ENCODE measurements at regions not wholly inside any gene's neighbourhood (a gene's known extent, or its start where the extent isn't known, plus 50 kb on each side); places are given as distances from the start of the nearest gene placed in this dataset.
"Not testable (repeated sequence)": the region's sequence is repeated elsewhere in the genome, so short reads cannot be mapped to it uniquely, and the experiment has no call there.

DNA sequence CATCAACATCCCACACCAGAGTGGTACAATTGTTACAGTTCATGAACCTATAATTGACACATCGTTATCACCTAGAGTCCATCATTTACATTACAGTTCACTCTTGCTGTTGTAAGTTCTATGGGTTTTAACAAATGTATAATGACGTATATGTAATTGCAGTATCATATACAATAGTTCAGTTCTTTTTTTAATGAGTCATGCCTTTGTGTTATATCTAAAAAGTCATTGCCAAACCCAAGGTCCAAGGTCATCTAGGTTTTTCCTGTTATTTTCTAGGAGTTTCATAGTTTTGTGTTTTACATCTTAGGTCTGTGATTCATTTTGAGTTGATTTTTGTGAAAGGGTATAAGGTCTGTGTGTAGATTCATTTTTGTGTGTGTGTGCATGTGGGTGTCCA is 160.9 kb upstream of the GALNT15 start:
- H3K36me3 Mint-ChIP-seq (ENCODE audit: low read depth) = no peaks in the 10 kb centered on the region
- peaks cover 10% of the 10 kb centered on the region for H3K27me3 Mint-ChIP-seq (ENCODE audit: low read depth, poor library complexity)
- no peak overlapping the region for H3K27ac Mint-ChIP-seq
- no peak overlapping the region for H3K4me3 Mint-ChIP-seq
- TF ChIP-seq, protein P1, sequence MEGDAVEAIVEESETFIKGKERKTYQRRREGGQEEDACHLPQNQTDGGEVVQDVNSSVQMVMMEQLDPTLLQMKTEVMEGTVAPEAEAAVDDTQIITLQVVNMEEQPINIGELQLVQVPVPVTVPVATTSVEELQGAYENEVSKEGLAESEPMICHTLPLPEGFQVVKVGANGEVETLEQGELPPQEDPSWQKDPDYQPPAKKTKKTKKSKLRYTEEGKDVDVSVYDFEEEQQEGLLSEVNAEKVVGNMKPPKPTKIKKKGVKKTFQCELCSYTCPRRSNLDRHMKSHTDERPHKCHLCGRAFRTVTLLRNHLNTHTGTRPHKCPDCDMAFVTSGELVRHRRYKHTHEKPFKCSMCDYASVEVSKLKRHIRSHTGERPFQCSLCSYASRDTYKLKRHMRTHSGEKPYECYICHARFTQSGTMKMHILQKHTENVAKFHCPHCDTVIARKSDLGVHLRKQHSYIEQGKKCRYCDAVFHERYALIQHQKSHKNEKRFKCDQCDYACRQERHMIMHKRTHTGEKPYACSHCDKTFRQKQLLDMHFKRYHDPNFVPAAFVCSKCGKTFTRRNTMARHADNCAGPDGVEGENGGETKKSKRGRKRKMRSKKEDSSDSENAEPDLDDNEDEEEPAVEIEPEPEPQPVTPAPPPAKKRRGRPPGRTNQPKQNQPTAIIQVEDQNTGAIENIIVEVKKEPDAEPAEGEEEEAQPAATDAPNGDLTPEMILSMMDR (IDR thresholded peaks at IDR 0.05) = no peak
- no peaks in the 10 kb centered on the region for H3K4me1 Mint-ChIP-seq
- DNase-seq = no peak
- peaks cover 7% of the 10 kb centered on the region for H3K9me3 Mint-ChIP-seq

DNA sequence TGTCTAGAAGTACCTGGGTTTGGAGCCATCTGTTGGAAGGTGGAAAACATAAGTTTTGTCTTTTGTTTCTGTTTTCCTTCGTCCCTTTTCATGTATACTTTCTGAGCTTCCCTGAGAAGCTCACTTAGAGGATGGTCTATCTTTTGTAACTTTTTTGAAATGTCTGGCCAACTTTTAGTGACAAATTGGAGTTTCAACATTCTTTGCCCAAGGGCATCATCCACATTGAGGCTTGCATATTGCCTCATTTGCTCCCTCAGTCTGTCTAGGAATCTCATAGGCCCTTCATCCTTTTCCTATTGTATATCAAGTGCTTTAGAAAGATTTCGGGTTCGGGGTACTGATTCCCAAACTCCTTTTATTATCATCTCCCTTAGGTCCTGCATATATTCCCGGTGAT is 152.7 kb upstream of the GALNT15 start:
- not testable (repeated sequence) for DNase-seq; H3K27me3 Mint-ChIP-seq (ENCODE audit: low read depth, poor library complexity); H3K9me3 Mint-ChIP-seq

DNA sequence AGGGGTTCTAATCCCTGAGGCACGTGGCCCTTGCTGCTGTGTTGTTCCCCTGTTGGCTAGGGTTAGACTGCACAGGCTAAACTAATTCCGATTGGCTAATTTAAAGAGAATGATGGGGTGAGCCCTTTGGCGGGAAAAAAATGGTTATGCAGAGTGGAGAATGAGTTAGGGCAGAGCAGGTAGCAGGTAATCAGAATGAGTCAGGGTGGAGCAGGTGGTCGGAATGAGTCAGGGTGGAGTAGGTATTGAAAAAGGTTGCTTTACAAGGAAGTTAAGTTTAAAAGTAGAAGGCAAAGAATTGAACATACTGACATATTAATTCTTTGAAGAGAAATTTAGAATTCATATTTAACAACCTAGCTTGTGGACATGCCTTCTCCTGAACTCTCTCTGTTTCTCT is 150.6 kb upstream of the GALNT15 start:
- not testable (repeated sequence) for DNase-seq; H3K36me3 Mint-ChIP-seq (ENCODE audit: low read depth); H3K4me3 Mint-ChIP-seq; H3K27me3 Mint-ChIP-seq (ENCODE audit: low read depth, poor library complexity); H3K27ac Mint-ChIP-seq; H3K9me3 Mint-ChIP-seq
- H3K4me1 Mint-ChIP-seq = peaks cover 15% of the 10 kb centered on the region

More for the DNA sequence above, 152.7 kb upstream of the GALNT15 start:
- not testable (repeated sequence) for H3K27ac Mint-ChIP-seq; H3K4me1 Mint-ChIP-seq; H3K4me3 Mint-ChIP-seq; H3K36me3 Mint-ChIP-seq (ENCODE audit: low read depth)

DNA sequence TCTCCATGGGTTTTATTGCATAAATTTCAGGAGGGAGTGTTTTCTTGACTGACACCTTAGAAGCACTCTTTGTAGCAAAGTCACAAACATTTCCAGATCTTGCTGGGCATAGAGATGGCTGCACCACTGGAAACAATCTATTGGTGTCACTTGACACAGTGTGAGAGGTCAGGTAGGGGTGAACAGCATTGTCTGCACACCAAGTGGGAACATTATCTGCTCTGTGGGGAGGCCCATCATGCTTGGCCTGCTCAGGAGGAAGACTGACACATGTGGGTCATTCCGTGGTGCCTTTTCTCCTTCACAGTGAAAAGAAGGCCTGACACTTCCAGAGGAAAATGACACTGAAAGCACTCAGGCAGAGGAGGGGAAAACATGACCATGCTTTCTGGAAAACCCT is 149.9 kb upstream of the GALNT15 start:
- peaks cover 15% of the 10 kb centered on the region for H3K4me1 Mint-ChIP-seq
- TF ChIP-seq, protein P1 (IDR thresholded peaks at IDR 0.05) = no peak
- no peak overlapping the region for H3K4me3 Mint-ChIP-seq
- no peak for DNase-seq
- H3K9me3 Mint-ChIP-seq = peaks cover 4% of the 10 kb centered on the region
- H3K27me3 Mint-ChIP-seq (ENCODE audit: low read depth, poor library complexity) = peaks cover 4% of the 10 kb centered on the region
- H3K27ac Mint-ChIP-seq = no peak overlapping the region
- no peaks in the 10 kb centered on the region for H3K36me3 Mint-ChIP-seq (ENCODE audit: low read depth)

DNA sequence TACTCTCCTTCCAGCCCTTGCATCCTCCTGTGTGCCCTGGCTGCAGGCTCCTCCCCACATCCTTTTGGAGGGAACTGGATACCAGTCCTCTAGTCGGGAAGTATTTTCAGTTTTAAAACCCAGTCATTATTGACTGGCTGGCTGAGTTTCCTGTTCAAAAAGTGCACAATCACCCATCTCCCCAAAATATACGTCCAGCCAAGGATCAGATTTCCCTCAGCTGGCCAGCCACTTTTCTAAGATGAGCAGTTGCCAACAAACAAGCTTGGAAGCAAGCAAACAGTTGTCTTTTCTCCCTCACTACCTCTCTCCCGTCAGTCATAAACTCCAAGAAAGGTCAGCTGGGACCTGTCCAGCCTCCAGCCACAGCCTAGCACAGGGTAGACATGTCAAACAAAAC is 147.7 kb upstream of the GALNT15 start:
- H3K27ac Mint-ChIP-seq = peak overlapping the region; percentile 46
- TF ChIP-seq, protein P1 (IDR thresholded peaks at IDR 0.05) = no peak
- H3K4me1 Mint-ChIP-seq = peaks cover 15% of the 10 kb centered on the region
- DNase-seq = no peak
- peaks cover 11% of the 10 kb centered on the region for H3K27me3 Mint-ChIP-seq (ENCODE audit: low read depth, poor library complexity)
- peaks cover 4% of the 10 kb centered on the region for H3K9me3 Mint-ChIP-seq
- no peaks in the 10 kb centered on the region for H3K36me3 Mint-ChIP-seq (ENCODE audit: low read depth)
- no peak overlapping the region for H3K4me3 Mint-ChIP-seq

DNA sequence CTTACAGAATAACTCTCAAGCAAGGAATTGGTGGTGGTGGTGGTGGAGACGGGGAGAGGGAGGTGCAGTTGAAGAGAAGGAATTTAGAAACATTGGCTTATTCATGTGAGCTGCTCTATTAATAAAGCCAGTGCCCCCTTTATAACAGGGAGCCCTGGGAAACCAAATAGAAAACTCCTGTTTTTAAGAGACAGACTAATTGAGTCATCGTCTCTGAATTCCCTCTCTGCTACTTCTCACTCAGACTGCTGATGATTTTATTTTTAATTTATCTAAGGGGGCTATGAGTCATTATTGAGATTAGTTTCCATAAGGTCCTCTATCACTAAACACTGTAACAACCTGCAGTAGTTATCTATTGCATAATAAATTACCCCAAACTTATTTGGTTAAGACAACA is 145.9 kb upstream of the GALNT15 start:
- Mint-ChIP-seq H3K4me3 (no peak overlapping the region), H3K4me1 (peaks cover 15% of the 10 kb centered on the region), H3K27ac (no peak overlapping the region), H3K36me3 (ENCODE audit: low read depth) (no peaks in the 10 kb centered on the region), H3K9me3 (no peaks in the 10 kb centered on the region), H3K27me3 (ENCODE audit: low read depth, poor library complexity) (peaks cover 11% of the 10 kb centered on the region)
- TF ChIP-seq, protein P1 (IDR thresholded peaks at IDR 0.05) = no peak
- DNase-seq = no peak

DNA sequence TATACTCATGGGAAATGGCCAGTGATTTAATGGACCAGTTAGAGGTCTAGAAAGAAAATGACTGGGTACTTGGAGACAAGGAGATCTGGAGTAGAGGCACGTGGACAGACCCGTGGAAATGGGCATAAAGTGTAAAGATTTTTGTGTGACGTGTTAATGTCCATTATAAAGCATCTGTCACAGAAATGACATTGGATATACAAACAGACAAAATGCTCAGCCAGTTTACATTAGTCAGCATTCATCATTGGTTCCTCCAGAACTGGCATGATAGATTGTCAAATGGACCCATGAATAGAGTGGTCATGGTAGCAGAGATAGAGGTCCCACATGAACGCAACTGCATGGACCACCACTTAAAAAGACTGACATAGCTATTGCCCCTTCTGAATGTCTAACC is 144.1 kb upstream of the GALNT15 start:
- TF ChIP-seq, protein P1 (IDR thresholded peaks at IDR 0.05) = no peak

More for the DNA sequence above, 144.1 kb upstream of the GALNT15 start:
- Mint-ChIP-seq H3K27ac (no peak overlapping the region), H3K4me3 (no peak overlapping the region), H3K9me3 (no peaks in the 10 kb centered on the region), H3K36me3 (ENCODE audit: low read depth) (no peaks in the 10 kb centered on the region), H3K4me1 (peaks cover 6% of the 10 kb centered on the region), H3K27me3 (ENCODE audit: low read depth, poor library complexity) (peaks cover 8% of the 10 kb centered on the region)
- no peak for DNase-seq
